OCI-LY3 (cell line): ENCODE measurements at regions not wholly inside any gene's neighbourhood (a gene's known extent, or its start where the extent isn't known, plus 50 kb on each side); places are given as distances from the start of the nearest gene placed in this dataset.

Experiments
- H2AFZ ChIP-seq: fragments of 200-600, 300-600 bp; shearing (Covaris generic); 2 replicates; pipeline ENCODE4 v1.6.0; 2014; ENCODE audit warnings: antibody characterized with exemption, low read depth, low read length
- H3K27ac ChIP-seq: fragments of 200-600, 300-600 bp; sonication (generic); 2 replicates; pipeline ENCODE4 v1.5.1; 2014; ENCODE audit warnings: mild to moderate bottlenecking, low read length, moderate library complexity, mixed read lengths
- H3K27me3 ChIP-seq: fragments of 200-600, 300-600 bp; sonication (generic); 2 replicates; pipeline ENCODE4 v1.6.1; 2014; ENCODE audit warnings: low read depth, low read length, mixed read lengths
- H3K36me3 ChIP-seq: fragments of 200-600, 300-600 bp; sonication (generic); replicated peaks from 2 replicates; pipeline ENCODE3; 2014; ENCODE audit warnings: low read depth, low read length, mixed read lengths
- H3K4me1 ChIP-seq: fragments of 300-600, 200-600 bp; sonication (generic); 2 replicates; pipeline ENCODE4 v1.6.1; 2014; ENCODE audit warnings: low read length, mixed read lengths
- H3K4me2 ChIP-seq: fragments of 200-600, 300-600 bp; sonication (generic); 2 replicates; pipeline ENCODE4 v1.6.1; 2014; ENCODE audit warnings: low read length, mixed read lengths
- H3K4me3 ChIP-seq: fragments of 300-600, 200-600 bp; sonication (generic); 2 replicates; pipeline ENCODE4 v1.5.1; 2014; ENCODE audit warnings: antibody characterized with exemption, mild to moderate bottlenecking, low read length, moderate library complexity
- H3K79me2 ChIP-seq: fragments of 300-600, 200-600 bp; shearing (Covaris generic); 2 replicates; pipeline ENCODE4 v1.6.1; 2014; ENCODE audit warnings: mild to moderate bottlenecking, low read length, mixed read lengths
- H3K9ac ChIP-seq: fragments of 300-600, 200-600 bp; shearing (Covaris generic); 2 replicates; pipeline ENCODE4 v1.6.0; 2014; ENCODE audit warnings: mild to moderate bottlenecking, low read length, moderate library complexity
- H3K9me3 ChIP-seq: fragments of 200-600, 300-600 bp; shearing (Covaris generic); 2 replicates; pipeline ENCODE4 v1.6.1; 2014; ENCODE audit warnings: low read length, mixed read lengths; ENCODE audit not compliant: insufficient read depth
- H4K20me1 ChIP-seq: fragments of 200-600, 300-600 bp; sonication (generic); 2 replicates; pipeline ENCODE4 v1.6.1; 2016; ENCODE audit warnings: low read length, mixed read lengths; ENCODE audit not compliant: insufficient read depth
- CTCF ChIP-seq: fragments of 200-600, 300-600 bp; sonication (generic); IDR thresholded peaks from 2 replicates; pipeline ENCODE4 v1.5.1; 2014; ENCODE audit warnings: antibody characterized with exemption, low read length, low read depth
- EZH2phosphoT487 ChIP-seq: fragments of 200-600 bp; shearing (Covaris generic); IDR thresholded peaks from 2 replicates; pipeline ENCODE4 v1.6.1; 2018; ENCODE audit warnings: antibody characterized with exemption, mixed run types, low read depth

GRCh38 chr16:61246592-61246991 lies 789.6 kb downstream of the CDH8 start:
- no peak overlapping the region for H3K9ac ChIP-seq
- no peak overlapping the region for H3K4me3 ChIP-seq
- no peak overlapping the region for H3K27ac ChIP-seq
- H3K79me2 ChIP-seq = no peaks in the 10 kb centered on the region
- H3K27me3 ChIP-seq = no peaks in the 10 kb centered on the region
- no peaks in the 10 kb centered on the region for H3K36me3 ChIP-seq
- no peaks in the 10 kb centered on the region for H3K9me3 ChIP-seq
- no peak overlapping the region for H3K4me2 ChIP-seq
- no peaks in the 10 kb centered on the region for H3K4me1 ChIP-seq
- no peak for TF ChIP-seq CTCF
- no peaks in the 10 kb centered on the region for H4K20me1 ChIP-seq
- no peak overlapping the region for H2AFZ ChIP-seq

GRCh38 chr16:61243954-61244353 lies 792.3 kb downstream of the CDH8 start:
- no peaks in the 10 kb centered on the region for H3K9me3 ChIP-seq
- no peak overlapping the region for H3K27ac ChIP-seq
- no peak overlapping the region for H3K4me3 ChIP-seq
- H4K20me1 ChIP-seq = no peaks in the 10 kb centered on the region
- TF ChIP-seq CTCF (no peak), EZH2phosphoT487 (no peak)
- no peaks in the 10 kb centered on the region for H3K79me2 ChIP-seq
- no peak overlapping the region for H2AFZ ChIP-seq
- no peak overlapping the region for H3K4me2 ChIP-seq
- H3K36me3 ChIP-seq = no peaks in the 10 kb centered on the region
- no peaks in the 10 kb centered on the region for H3K4me1 ChIP-seq
- H3K27me3 ChIP-seq = no peaks in the 10 kb centered on the region
- no peak overlapping the region for H3K9ac ChIP-seq

DNA sequence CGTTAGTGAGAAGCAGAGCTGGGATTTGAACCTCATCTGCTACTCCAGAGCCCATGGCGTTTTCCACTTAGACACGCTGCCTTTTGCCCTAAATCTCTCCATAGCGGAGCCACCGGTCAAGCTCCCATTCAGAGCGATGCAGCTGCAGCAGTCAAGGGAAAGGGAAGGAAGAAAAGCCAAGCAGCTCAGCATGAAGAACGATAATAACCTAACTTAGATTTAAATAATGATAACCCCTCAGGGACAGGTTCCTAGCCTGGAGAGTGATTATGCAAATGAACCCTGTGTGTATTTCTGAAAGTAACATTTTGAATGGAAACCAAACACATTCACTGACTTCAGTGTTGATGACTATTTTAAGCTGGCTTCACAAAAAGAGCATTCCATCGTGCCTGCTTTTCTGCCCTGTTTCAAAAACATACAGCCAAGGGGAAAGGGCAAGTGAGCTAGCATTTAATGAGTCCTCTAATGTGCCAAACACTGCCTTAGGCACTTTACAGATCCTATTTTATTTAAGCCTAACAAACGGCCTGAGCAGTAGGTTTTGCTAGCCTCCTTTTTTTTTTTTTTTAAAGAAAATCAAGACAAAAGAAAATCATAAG lies 798.3 kb downstream of the CDH8 start:
- H2AFZ ChIP-seq = no peak overlapping the region
- H3K4me3 ChIP-seq = no peak overlapping the region
- TF ChIP-seq CTCF (no peak), EZH2phosphoT487 (no peak)
- no peaks in the 10 kb centered on the region for H3K79me2 ChIP-seq
- no peak overlapping the region for H3K27ac ChIP-seq
- H3K27me3 ChIP-seq = no peaks in the 10 kb centered on the region
- no peaks in the 10 kb centered on the region for H3K4me1 ChIP-seq
- no peaks in the 10 kb centered on the region for H3K36me3 ChIP-seq
- no peaks in the 10 kb centered on the region for H3K9me3 ChIP-seq
- no peak overlapping the region for H3K9ac ChIP-seq
- H3K4me2 ChIP-seq = no peak overlapping the region
- H4K20me1 ChIP-seq = no peaks in the 10 kb centered on the region

DNA sequence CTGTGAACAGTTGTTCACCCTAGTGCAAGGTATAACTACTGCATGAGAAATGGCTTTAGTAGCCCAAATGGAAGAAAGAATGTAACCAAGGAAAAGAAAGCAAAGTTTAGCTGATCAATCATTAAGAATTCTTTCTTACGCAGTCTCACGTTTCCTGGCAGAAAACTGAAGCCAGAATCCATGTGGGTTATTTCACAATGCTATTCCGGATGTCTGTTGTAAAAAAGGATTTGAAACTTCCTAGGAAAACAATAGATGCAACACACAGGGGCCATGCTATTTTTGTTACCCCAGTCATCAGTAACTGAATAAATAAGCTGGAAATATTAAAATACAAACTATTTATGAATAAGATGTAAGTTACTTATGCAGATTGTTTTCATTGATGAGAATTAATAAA lies 802.5 kb downstream of the CDH8 start:
- Histone ChIP-seq H3K4me2 (no peak overlapping the region), H3K79me2 (no peaks in the 10 kb centered on the region), H3K4me1 (no peaks in the 10 kb centered on the region), H3K36me3 (no peaks in the 10 kb centered on the region), H3K9ac (no peak overlapping the region), H3K27me3 (no peaks in the 10 kb centered on the region), H4K20me1 (no peaks in the 10 kb centered on the region), H3K27ac (no peak overlapping the region), H2AFZ (no peak overlapping the region), H3K4me3 (no peak overlapping the region), H3K9me3 (no peaks in the 10 kb centered on the region)
- no peak for TF ChIP-seq CTCF
- no peak for TF ChIP-seq EZH2phosphoT487
